Neural cell (in vitro differentiated cells): ENCODE measurements at regions not wholly inside any gene's neighbourhood (a gene's known extent, or its start where the extent isn't known, plus 50 kb on each side); places are given as distances from the start of the nearest gene placed in this dataset.

ENCODE experiments used
- TF ChIP-seq, protein P1 (sequence below): IDR thresholded peaks from 2 replicates; pipeline ENCODE4 v1.6.1; 2012; ENCODE audit warnings: borderline replicate concordance
- TF ChIP-seq, protein P2 (sequence below): fragments of 450-650 bp; IDR thresholded peaks from 2 replicates; pipeline ENCODE4 v1.5.1; 2014; ENCODE audit warnings: antibody characterized with exemption, mild to moderate bottlenecking, moderate library complexity; ENCODE audit not compliant: poor library complexity, severe bottlenecking

- TF ChIP-seq, protein P1, sequence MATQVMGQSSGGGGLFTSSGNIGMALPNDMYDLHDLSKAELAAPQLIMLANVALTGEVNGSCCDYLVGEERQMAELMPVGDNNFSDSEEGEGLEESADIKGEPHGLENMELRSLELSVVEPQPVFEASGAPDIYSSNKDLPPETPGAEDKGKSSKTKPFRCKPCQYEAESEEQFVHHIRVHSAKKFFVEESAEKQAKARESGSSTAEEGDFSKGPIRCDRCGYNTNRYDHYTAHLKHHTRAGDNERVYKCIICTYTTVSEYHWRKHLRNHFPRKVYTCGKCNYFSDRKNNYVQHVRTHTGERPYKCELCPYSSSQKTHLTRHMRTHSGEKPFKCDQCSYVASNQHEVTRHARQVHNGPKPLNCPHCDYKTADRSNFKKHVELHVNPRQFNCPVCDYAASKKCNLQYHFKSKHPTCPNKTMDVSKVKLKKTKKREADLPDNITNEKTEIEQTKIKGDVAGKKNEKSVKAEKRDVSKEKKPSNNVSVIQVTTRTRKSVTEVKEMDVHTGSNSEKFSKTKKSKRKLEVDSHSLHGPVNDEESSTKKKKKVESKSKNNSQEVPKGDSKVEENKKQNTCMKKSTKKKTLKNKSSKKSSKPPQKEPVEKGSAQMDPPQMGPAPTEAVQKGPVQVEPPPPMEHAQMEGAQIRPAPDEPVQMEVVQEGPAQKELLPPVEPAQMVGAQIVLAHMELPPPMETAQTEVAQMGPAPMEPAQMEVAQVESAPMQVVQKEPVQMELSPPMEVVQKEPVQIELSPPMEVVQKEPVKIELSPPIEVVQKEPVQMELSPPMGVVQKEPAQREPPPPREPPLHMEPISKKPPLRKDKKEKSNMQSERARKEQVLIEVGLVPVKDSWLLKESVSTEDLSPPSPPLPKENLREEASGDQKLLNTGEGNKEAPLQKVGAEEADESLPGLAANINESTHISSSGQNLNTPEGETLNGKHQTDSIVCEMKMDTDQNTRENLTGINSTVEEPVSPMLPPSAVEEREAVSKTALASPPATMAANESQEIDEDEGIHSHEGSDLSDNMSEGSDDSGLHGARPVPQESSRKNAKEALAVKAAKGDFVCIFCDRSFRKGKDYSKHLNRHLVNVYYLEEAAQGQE, result no peak
- TF ChIP-seq, protein P2, sequence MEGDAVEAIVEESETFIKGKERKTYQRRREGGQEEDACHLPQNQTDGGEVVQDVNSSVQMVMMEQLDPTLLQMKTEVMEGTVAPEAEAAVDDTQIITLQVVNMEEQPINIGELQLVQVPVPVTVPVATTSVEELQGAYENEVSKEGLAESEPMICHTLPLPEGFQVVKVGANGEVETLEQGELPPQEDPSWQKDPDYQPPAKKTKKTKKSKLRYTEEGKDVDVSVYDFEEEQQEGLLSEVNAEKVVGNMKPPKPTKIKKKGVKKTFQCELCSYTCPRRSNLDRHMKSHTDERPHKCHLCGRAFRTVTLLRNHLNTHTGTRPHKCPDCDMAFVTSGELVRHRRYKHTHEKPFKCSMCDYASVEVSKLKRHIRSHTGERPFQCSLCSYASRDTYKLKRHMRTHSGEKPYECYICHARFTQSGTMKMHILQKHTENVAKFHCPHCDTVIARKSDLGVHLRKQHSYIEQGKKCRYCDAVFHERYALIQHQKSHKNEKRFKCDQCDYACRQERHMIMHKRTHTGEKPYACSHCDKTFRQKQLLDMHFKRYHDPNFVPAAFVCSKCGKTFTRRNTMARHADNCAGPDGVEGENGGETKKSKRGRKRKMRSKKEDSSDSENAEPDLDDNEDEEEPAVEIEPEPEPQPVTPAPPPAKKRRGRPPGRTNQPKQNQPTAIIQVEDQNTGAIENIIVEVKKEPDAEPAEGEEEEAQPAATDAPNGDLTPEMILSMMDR, result no peak
These were observed 95.1 kb upstream of the ITGB1 start for GRCh38 chr10:33052915-33053810.
